Spinal cord (tissue), 9 donors: ENCODE measurements at regions not wholly inside any gene's neighbourhood (a gene's known extent, or its start where the extent isn't known, plus 50 kb on each side); places are given as distances from the start of the nearest gene placed in this dataset.

Experiments used
- DNase-seq, 6 donors: peaks; one replicate each; pipeline versions ENCODE4 v3.0.0 to v3.0.0-alpha.2; 2013 to 2015; ENCODE audit warnings: low spot score in 6 of 6, low read depth in 4 of 6
- H3K27ac ChIP-seq: one replicate; pipeline ENCODE4 v1.5.1; 2013; ENCODE audit warnings: low read depth, low read length, control low read depth
- H3K27me3 ChIP-seq: one replicate; pipeline ENCODE4 v1.6.1; 2013; ENCODE audit warnings: low read length; ENCODE audit not compliant: control insufficient read depth, insufficient read depth
- H3K36me3 ChIP-seq: one replicate; pipeline ENCODE4 v1.6.1; 2013; ENCODE audit warnings: low read length; ENCODE audit not compliant: control insufficient read depth, insufficient read depth
- H3K4me1 ChIP-seq: one replicate; pipeline ENCODE4 v1.6.1; 2013; ENCODE audit warnings: low read length; ENCODE audit not compliant: control insufficient read depth, insufficient read depth
- H3K4me3 ChIP-seq: one replicate; pipeline ENCODE4 v1.5.1; 2013; ENCODE audit warnings: low read depth, low read length, control low read depth
- H3K9me3 ChIP-seq: one replicate; pipeline ENCODE4 v1.6.1; 2013; ENCODE audit warnings: low read length; ENCODE audit not compliant: control insufficient read depth, insufficient read depth
- whole genome bisulfite sequencing: methylation state at CpG from one replicate; pipeline ENCODE4 v1.1.5; 2013; ENCODE audit warnings: missing lambda C conversion rate; ENCODE audit not compliant: insufficient coverage; 5-methylcytosine and 5-hydroxymethylcytosine counted together
- donor health status: healthy.

- WGBS, result no CpG with 5 or more reads among the region's 3 CpGs
- Histone ChIP-seq H3K36me3 (no peaks in the 10 kb centered on the region), H3K4me1 (no peaks in the 10 kb centered on the region), H3K27me3 (no peaks in the 10 kb centered on the region), H3K27ac (no peak overlapping the region), H3K9me3 (no peaks in the 10 kb centered on the region), H3K4me3 (no peak overlapping the region)
- peak in 2 of 6 donors; percentile 12 to 13 for DNase-seq
These were observed 120.6 kb upstream of the CCDC112 start for GRCh38 chr5:115417076-115417475.

DNA sequence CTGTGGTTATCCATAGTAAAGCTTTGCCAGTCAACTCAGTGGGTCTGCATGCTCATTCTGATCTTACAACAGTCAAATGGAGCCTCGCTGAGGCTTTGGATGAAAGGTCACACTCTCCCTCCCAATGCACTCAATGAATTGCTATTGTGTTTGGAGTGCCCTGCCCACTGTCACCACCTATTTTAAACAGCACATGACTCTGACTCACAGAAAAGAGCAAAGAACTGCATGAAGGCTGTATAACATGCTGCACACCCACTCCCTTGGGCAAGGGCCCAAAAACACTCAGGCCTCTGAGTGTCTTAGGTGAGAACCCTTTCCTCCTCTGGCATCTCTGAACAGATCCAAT lies 118.7 kb upstream of the CCDC112 start:
- H3K4me1 ChIP-seq, result no peaks in the 10 kb centered on the region
- no peak overlapping the region for H3K27ac ChIP-seq
- H3K27me3 ChIP-seq, result no peaks in the 10 kb centered on the region
- DNase-seq, result no peak
- H3K9me3 ChIP-seq, result no peaks in the 10 kb centered on the region
- WGBS, result 33% methylated on average over 1 of the region's 1 CpG
- no peak overlapping the region for H3K4me3 ChIP-seq
- no peaks in the 10 kb centered on the region for H3K36me3 ChIP-seq

DNA sequence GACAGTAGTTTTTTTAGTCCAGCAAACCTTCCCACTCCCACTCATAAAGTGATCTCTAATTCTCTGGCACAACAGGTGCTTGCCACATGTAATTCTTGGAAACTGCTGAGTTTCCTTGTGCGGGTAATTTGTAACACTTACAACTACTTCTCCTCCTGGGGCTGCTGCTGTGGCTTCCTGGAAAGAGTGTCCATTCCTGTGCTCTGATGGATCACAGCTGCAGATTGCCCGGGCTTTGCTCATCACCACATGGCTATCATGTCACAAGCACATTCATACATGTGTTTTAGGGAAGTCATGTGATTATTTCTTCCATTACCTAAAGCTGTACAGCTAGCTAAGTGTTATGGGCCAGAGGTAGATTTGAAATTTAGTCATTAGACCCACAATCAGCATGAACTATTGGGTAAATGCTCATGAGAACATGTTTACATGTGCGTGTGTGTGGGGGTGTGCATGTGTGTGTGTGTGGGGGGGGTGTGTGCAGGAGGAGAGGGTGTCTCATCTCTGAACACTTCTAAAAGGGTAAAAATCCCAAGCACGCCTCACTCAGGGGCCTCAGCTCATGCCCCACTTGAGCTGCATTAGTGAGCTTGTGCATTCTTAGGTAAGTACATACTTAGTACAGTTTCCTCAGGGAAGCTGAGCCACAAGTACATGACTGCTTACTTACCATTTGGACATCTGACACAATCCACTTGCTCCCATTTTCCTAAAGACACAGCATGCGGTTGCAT lies 118.1 kb upstream of the CCDC112 start:
- no peaks in the 10 kb centered on the region for H3K4me1 ChIP-seq
- H3K27ac ChIP-seq, result no peak overlapping the region
- H3K36me3 ChIP-seq, result no peaks in the 10 kb centered on the region
- H3K27me3 ChIP-seq, result no peaks in the 10 kb centered on the region
- no peak overlapping the region for H3K4me3 ChIP-seq
- no peaks in the 10 kb centered on the region for H3K9me3 ChIP-seq
- DNase-seq, result no peak
- WGBS, result 55% methylated on average over 2 of the region's 5 CpGs

GRCh38 chr5:115413651-115414050 lies 117.2 kb upstream of the CCDC112 start:
- H3K36me3 ChIP-seq, result no peaks in the 10 kb centered on the region
- H3K4me3 ChIP-seq, result no peak overlapping the region
- DNase-seq, result no peak
- H3K4me1 ChIP-seq, result no peaks in the 10 kb centered on the region
- WGBS, result no CpG with 5 or more reads among the region's 1 CpG
- no peaks in the 10 kb centered on the region for H3K27me3 ChIP-seq
- no peak overlapping the region for H3K27ac ChIP-seq
- no peaks in the 10 kb centered on the region for H3K9me3 ChIP-seq

DNA sequence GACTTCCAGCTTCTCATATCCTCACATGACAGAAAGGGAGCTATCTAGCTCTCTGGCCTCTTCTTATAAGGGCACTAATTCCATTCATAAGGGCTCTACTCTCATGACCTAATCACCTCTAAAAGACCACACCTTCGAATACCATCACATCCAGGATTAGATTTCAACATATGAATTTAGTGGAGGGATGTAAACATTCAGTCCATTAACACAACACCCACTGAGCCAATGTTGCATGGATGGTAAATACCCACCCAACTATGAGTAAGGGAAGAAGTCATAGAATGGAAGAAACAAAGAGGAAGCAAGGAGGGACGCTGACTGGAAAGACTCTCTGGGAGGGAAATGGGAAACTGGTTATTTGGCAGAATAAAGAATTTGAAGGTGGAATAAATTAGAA lies 112.6 kb upstream of the CCDC112 start:
- DNase-seq, result no peak
- H3K4me1 ChIP-seq, result no peaks in the 10 kb centered on the region
- H3K9me3 ChIP-seq, result no peaks in the 10 kb centered on the region
- H3K36me3 ChIP-seq, result no peaks in the 10 kb centered on the region
- no peak overlapping the region for H3K4me3 ChIP-seq
- no CpG with 5 or more reads among the region's 2 CpGs for WGBS
- no peaks in the 10 kb centered on the region for H3K27me3 ChIP-seq
- no peak overlapping the region for H3K27ac ChIP-seq

GRCh38 chr5:115402822-115403577 lies 106.5 kb upstream of the CCDC112 start:
- Histone ChIP-seq H3K27me3 (no peaks in the 10 kb centered on the region), H3K36me3 (no peaks in the 10 kb centered on the region), H3K4me3 (no peak overlapping the region), H3K9me3 (no peaks in the 10 kb centered on the region), H3K27ac (no peak overlapping the region), H3K4me1 (no peaks in the 10 kb centered on the region)
- DNase-seq, result no peak
- no CpG with 5 or more reads among the region's 1 CpG for WGBS

GRCh38 chr5:115402092-115402491 lies 105.6 kb upstream of the CCDC112 start:
- Histone ChIP-seq H3K27me3 (no peaks in the 10 kb centered on the region), H3K9me3 (no peaks in the 10 kb centered on the region), H3K4me1 (no peaks in the 10 kb centered on the region), H3K27ac (no peak overlapping the region), H3K36me3 (no peaks in the 10 kb centered on the region), H3K4me3 (no peak overlapping the region)
- WGBS, result 60% methylated on average over 3 of the region's 4 CpGs
- DNase-seq, result no peak

GRCh38 chr5:115398719-115399118 lies 102.3 kb upstream of the CCDC112 start:
- Histone ChIP-seq H3K4me1 (no peaks in the 10 kb centered on the region), H3K36me3 (no peaks in the 10 kb centered on the region), H3K27me3 (no peaks in the 10 kb centered on the region), H3K9me3 (no peaks in the 10 kb centered on the region), H3K27ac (no peak overlapping the region), H3K4me3 (no peak overlapping the region)
- no CpG with 5 or more reads among the region's 1 CpG for WGBS
- no peak for DNase-seq

DNA sequence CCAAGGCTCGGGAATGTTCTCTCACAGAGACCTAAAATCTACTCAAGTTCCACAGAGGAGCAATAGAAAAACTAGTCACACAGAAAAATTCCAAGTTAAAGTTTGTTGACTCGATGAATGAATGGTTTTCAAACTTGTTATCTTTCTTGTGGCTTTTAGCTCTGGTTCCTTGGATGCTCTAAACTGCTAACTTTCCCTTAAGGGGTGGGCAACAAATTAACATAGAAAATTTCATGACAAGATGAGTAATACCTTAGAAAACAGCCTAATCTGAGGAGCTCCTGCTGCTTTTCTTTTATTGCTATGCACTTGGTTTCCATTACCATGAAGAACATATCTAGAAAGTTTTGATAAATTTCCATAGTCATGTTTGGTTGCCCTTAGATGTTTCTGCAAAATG lies 100.2 kb upstream of the CCDC112 start:
- no peaks in the 10 kb centered on the region for H3K27me3 ChIP-seq
- no peak for DNase-seq
- H3K36me3 ChIP-seq, result no peaks in the 10 kb centered on the region
- WGBS, result no CpG with 5 or more reads among the region's 2 CpGs
- no peak overlapping the region for H3K4me3 ChIP-seq
- no peaks in the 10 kb centered on the region for H3K9me3 ChIP-seq
- no peak overlapping the region for H3K27ac ChIP-seq
- no peaks in the 10 kb centered on the region for H3K4me1 ChIP-seq

GRCh38 chr5:115396081-115396480 lies 99.6 kb upstream of the CCDC112 start:
- no peaks in the 10 kb centered on the region for H3K36me3 ChIP-seq
- no peak for DNase-seq
- H3K27ac ChIP-seq, result no peak overlapping the region
- H3K4me1 ChIP-seq, result no peaks in the 10 kb centered on the region
- no peaks in the 10 kb centered on the region for H3K9me3 ChIP-seq
- H3K27me3 ChIP-seq, result no peaks in the 10 kb centered on the region
- no CpG with 5 or more reads among the region's 2 CpGs for WGBS
- no peak overlapping the region for H3K4me3 ChIP-seq
